Uterus (tissue), 3 donors: ENCODE measurements at regions not wholly inside any gene's neighbourhood (a gene's known extent, or its start where the extent isn't known, plus 50 kb on each side); places are given as distances from the start of the nearest gene placed in this dataset. TPM values are rescaled to one million over a fixed set of nuclear protein-coding genes. Genes with fewer than 3 reads are reported as not detected.

ENCODE experiments used
- DNase-seq, 2 donors: peaks; one replicate each; pipeline ENCODE4 v3.0.0-alpha.2; 2019 to 2020
- H3K27ac ChIP-seq, 2 donors: fragments of 200-600 bp; sonication (generic); 1 replicate in 1 of 2; 2 replicates in 1 of 2; pipeline ENCODE4 v1.5.1; 2016 to 2018
- H3K27me3 ChIP-seq, 2 donors: fragments of 200-600 bp; sonication (generic); one replicate each; pipeline ENCODE4 v1.5.1; 2018 to 2019; ENCODE audit warnings: control low read depth in 1 of 2
- H3K36me3 ChIP-seq, 2 donors: fragments of 200-600 bp; sonication (generic); one replicate each; pipeline ENCODE4 v1.5.1; 2019; ENCODE audit warnings: control low read depth in 1 of 2
- H3K4me1 ChIP-seq, 2 donors: fragments of 200-600 bp; sonication (generic); one replicate each; pipeline ENCODE4 v1.5.1; 2018 to 2019; ENCODE audit warnings: control low read depth in 1 of 2
- H3K4me3 ChIP-seq, 2 donors: fragments of 200-600 bp; sonication (generic); 1 replicate in 1 of 2; 2 replicates in 1 of 2; pipeline ENCODE4 v1.5.1; 2018 to 2019; ENCODE audit warnings: mild to moderate bottlenecking in 1 of 2
- H3K9me3 ChIP-seq, 2 donors: fragments of 200-600 bp; sonication (generic); one replicate each; pipeline ENCODE4 v1.5.1; 2019; ENCODE audit warnings: control low read depth in 1 of 2
- POLR2A ChIP-seq, 2 donors: fragments of 450-650 bp; IDR thresholded peaks; one replicate each; pipeline ENCODE4 v1.6.1; 2016; ENCODE audit warnings: antibody characterized with exemption in 2 of 2, mild to moderate bottlenecking in 1 of 2, moderate library complexity in 1 of 2
- intact Hi-C: fragments of 100-400 bp; cut with DNase I; formaldehyde crosslinking; loops from one replicate; pipeline ENCODE4 v1.15.1; 2023; ENCODE audit warnings: low total_unique reads
- microRNA-seq: library from miRNA; unstranded; fragments of <30 nt; microRNA quantifications from one replicate; pipeline ENCODE4, GENCODE V29; 2016; ENCODE audit warnings: borderline microRNAs expressed, borderline replicate concordance
- small RNA-seq: library from RNA; depleted of rRNA; stranded (forward); fragments of <200 nt; gene quantifications from one replicate; pipeline ENCODE3, GENCODE V24; 2016
- TF ChIP-seq, protein P1 (sequence below), 4 experiments: fragments of 200-600 bp in 2 of 4; fragments of 450-650 bp in 2 of 4; sonication (generic) in 2 of 4; IDR thresholded peaks; one replicate each; pipeline ENCODE4 v1.5.1; 2016 to 2019; ENCODE audit warnings: antibody characterized with exemption in 4 of 4, mild to moderate bottlenecking in 2 of 4, moderate library complexity in 1 of 4
- donor health status: DM: yes; HTN: yes; CAD: no.

DNA sequence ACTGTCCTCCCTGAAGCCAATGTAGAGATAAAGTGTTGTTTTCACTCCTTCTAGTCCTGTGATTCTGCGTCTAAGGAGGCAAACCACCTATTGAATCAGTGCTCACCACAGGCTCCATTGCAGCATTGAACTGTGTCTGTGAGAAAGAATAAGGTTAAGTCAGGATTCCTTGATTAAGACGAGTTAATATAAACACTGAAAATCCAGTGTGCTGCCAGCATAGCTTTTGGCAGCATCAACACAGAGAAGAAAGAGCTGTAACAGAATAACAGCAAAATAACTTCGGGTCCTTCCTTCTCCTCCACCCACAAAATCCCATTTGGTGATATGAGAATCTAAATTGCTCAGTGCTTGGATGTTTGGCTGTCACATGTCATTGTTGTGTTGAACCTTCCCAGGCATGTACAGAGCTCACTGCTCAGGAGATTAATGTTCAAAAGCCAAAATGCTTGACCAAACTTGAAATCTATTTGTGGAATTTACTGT, 185.2 kb upstream of the DDI1 start:
- no peaks in the 10 kb centered on the region for H3K27me3 ChIP-seq
- no peak overlapping the region for H3K4me3 ChIP-seq
- H3K9me3 ChIP-seq: no peaks in the 10 kb centered on the region
- intact Hi-C loops: no loop called here
- no peaks in the 10 kb centered on the region for H3K4me1 ChIP-seq
- no peak overlapping the region for H3K27ac ChIP-seq
- no peaks in the 10 kb centered on the region for H3K36me3 ChIP-seq
- TF ChIP-seq, protein P1, sequence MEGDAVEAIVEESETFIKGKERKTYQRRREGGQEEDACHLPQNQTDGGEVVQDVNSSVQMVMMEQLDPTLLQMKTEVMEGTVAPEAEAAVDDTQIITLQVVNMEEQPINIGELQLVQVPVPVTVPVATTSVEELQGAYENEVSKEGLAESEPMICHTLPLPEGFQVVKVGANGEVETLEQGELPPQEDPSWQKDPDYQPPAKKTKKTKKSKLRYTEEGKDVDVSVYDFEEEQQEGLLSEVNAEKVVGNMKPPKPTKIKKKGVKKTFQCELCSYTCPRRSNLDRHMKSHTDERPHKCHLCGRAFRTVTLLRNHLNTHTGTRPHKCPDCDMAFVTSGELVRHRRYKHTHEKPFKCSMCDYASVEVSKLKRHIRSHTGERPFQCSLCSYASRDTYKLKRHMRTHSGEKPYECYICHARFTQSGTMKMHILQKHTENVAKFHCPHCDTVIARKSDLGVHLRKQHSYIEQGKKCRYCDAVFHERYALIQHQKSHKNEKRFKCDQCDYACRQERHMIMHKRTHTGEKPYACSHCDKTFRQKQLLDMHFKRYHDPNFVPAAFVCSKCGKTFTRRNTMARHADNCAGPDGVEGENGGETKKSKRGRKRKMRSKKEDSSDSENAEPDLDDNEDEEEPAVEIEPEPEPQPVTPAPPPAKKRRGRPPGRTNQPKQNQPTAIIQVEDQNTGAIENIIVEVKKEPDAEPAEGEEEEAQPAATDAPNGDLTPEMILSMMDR (IDR thresholded peaks at IDR 0.05): no peak
- TF ChIP-seq POLR2A (IDR thresholded peaks at IDR 0.05): no peak
- no peak for DNase-seq

Small RNA genes in the stretch of these regions (microRNA-seq; reads per million reads assigned to microRNA genes)
- not detected for gene MIR4693

Small RNA genes in the stretch of these regions (small RNA-seq; reads per million reads assigned to genes)
- gene MIR4693: not detected
